Dermis microvascular lymphatic vessel endothelial cell (primary cell): ENCODE measurements at regions not wholly inside any gene's neighbourhood (a gene's known extent, or its start where the extent isn't known, plus 50 kb on each side); places are given as distances from the start of the nearest gene placed in this dataset.
A peak's percentile ranks its signal among the peaks of the same experiment; 100 is the strongest.
"Not testable (repeated sequence)": the region's sequence is repeated elsewhere in the genome, so short reads cannot be mapped to it uniquely, and the experiment has no call there.

Experiments
- DNase-seq, 2 donors: peaks; one replicate each; pipeline versions ENCODE4 v3.0.0 to v3.0.0-alpha.2; 2010; ENCODE audit warnings: low read depth in 2 of 2

DNA sequence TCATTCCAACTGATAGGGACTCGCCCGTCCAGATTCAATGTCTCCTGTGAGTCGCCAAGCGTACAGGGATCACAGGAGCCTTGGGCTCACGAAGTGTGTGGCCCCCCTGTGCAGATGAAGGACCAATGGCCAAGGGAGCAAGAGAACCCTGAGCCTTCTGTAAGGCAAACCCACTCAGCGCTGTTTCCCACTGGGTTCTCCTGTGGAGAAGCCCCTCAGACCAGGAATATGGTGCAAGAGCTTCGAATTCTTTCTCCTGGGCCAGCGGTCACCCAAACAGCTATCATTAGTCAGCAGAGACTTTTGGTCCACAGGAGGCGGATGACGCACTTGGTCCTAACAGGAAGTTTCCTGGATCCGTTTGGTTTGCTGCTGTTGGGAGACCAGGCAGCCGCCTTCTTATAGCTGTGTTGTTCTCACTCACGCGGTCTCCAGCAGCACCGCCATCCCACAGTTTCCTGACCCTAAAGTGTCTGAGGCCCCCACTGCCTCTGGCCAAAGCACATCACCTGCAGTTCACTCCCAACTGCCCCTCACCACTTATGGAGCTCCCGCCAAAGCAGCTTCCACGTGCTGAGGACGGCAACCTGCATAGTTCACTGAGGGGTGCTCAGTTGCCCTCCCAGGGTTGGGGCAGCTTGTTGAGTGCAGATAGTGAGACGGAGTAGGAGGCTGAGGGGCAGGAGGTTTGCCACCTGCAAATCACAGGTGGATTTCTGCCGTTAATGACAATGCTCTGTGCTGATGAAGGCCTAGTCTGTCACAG, 268.6 kb downstream of the ERMARD start:
- DNase-seq = peak; percentile 12 to 71

DNA sequence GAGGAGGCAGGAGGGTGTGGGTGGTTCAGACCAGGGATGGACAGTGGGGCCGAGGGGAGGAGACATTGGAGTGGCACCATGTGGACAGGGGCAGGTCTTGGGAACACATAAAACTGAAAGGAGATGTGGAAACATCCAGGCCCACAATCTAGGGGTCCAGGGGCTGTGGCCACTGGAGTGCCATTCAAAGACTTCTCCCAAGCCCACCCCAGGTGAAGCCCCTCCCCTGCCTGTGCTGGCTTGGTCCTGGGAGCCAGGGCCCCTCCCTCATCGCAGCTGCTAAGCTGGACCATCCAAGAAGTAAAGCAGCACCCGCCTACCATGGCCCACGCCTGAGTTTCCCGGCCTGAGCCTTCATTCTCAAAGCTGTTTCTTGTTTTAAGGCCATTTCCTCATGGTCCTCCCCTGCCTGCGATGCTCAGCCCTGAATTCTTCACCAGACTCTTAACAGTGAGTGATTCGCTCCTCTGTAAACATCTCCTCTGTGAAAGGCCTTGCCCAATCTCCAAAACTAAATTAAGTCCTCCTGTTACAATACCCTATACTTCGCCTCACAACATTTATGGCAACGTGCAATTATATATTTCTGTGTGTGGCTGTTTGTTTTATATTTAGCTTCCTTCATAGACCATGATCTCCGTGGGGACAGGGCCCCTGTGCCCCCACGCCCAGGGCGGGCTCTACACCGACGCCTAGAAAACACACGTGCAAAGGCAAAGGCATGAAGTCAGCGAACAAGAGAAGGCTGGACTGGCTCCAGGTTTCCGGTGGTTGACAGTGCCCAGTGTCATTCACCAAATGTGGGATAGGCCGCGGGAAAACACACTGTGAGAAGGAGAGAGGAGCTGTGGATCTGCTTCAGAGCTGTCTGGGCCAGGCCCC, 267.8 kb downstream of the ERMARD start:
- DNase-seq = peak in 1 of 2 donors; percentile 34

DNA sequence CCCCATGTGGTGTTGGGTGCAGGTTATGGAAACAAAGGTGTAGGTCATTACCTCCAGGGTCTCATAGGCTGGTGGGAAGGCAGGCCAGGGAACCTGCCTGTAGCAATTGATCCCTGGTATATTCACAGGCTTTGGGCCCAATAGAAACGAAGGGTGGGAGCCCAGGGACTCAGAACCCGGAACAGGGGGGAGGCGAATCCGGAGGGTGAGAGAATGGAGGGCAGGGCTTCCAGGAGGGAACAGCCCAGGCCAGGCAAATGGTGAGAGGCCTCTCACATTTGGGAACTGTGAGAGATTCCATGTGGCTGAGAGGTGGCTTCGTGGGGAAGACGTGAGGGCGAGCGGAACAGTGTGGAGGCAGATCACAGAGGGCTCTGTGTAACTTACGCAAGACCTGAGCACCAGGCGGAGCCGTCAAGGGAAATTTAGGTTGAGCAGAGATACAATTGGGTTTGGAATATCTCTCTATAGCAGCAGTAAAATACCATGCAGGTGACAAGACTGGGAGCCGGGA, 267.1 kb downstream of the ERMARD start:
- DNase-seq = no peak

DNA sequence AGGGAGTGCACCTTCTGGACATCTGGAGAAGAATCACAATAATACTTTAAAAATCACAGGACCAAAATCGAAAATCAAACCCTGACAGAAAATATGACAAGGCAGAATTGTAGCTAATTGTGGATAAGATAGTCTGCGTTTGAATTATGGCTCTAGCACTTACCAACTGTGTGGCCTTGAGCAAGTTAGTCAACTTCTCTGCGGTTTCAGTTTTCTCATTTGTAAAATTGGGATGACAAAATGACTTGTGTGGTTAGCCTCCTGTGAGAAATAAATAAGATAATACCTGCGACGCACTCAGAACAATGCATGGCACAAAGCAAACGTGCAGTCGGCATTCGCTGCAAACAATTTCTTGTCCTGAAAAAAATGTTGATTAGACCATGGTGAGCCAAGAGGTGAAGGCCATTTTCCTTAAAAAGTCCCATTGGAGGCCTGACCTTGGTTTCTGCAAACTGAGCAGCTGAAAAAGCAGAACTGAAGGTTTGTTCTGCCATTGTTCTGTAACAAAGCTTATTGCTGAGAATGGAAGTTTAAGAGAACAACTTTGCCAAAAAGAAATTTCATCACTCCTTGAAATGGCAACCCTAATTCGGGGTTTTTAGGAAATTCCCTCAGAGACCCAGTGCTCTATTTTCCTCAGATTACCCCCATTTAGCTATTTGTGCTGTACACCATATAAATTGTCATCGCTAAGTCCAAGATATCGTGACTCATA, 266.3 kb downstream of the ERMARD start:
- DNase-seq = no peak

DNA sequence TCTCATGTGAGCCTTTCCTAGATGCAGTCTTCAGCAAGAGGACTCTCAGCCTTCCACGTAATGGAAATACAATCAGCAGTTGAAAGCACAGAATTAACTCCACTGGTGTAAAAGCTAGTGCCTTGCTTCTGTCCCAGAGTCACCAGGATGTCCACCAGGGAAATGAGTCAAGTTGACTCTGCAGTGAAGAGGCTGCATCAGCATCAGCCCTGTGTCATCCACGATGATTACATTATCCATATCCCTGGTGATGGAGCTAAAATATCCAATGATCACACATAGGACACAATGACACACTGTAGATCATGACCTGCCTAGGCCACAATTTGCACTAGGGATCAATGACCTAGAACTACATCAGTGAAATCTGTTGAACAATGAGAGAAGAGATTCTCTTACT, 262.4 kb downstream of the ERMARD start:
- DNase-seq = no peak

DNA sequence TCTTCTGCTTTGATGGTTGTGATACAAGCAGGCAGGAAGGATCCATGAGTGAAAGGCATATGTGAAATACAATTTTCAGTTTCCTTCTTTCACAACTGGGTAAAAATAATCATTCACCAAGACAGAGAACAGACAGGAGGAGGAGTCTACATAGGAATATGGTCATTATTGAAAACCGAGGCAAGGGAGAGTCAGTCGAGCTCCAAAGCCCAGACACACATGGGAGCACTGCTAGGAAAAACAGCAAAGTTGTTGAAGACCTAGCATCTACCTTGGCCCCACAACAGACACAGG, 260.6 kb downstream of the ERMARD start:
- no peak for DNase-seq

DNA sequence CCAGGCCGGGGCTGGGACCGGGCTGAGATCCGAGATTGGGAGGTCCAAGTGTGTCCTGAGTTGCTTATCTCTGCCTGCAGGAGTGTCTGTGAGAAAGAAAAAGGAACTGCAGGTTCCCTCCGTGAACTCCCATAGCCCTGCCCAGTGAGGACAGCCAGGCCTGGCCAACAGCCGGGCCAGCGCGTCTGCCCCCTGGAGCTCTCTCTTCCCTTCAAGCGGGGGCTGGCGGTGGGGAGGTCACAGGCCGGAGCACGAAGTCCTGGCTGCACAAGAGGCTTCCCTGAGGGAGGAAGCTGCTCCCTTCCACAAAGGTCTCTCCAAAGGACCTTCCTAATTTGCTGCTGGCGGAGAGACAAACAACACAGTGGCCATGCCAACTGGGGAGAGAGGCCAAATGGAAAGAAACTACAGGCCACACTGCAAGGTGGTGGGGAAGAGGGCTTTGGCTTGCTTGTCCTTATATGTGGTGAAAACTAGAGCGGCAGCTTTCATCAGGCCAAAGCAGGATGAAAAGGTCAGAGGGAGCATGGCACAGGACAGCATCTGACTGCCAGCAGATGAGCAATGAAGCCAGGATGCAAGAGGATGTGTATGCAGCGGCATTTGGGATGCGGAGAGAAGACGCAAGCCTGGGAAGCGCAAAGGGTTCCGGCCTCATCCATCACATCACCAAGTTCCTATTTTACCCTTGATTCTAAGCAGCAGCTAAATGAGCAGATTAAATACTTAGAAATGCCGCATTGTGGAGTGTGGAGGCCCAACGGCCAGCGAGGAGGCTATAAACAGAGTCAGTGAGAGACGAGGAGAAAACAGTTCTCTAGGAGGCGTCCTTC, 260.0 kb downstream of the ERMARD start:
- DNase-seq = peak; percentile 25 to 84

DNA sequence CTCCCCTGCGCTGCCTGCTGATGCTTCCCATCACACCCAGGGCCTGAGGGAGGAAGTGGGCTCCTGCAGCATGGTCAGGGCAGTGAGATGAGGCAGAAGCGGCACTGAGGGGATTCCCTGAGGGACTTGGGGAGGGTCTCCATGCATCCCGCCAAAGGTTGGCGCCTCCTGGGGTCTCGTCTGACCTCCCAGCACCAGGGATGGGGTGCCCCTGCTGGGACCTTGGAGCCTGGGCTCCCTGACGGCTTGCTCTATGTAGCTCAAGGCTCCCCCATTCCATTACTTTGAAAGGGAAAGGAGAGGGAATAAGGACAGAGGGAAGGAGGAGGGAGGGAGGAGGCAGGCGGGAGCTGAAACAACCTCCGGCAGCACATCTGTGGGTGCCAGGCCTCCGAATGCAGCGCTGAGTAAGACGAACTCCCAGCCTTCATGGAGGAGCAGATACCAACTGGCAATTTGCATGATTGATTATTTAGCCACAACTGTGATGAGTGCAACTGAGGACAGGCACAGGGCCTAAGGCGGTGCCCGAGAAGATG, 259.3 kb downstream of the ERMARD start:
- no peak for DNase-seq

DNA sequence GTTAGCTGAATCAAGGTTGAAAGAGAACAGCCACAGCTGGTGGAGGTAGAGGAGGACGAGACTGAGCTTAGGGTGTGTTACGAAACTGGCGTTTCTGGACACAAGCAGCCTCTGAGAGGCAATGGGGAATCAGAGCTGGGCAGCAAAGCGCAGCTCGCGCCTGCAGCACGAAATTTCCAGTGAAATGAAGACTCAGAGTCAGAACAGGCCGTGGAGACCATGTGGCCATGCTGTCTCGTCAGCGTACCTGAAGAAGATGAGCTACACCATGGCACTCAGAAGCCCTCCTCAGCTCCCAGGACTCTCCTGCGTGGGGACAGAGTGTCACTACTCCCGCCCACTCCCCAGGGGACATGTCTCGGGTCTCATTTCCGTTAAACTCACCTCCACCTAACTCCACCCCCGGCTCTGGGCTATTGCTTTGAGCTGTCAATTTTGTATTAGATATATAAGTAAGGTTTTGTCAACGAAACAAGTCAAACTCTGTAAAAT, 256.9 kb downstream of the ERMARD start:
- DNase-seq = no peak

DNA sequence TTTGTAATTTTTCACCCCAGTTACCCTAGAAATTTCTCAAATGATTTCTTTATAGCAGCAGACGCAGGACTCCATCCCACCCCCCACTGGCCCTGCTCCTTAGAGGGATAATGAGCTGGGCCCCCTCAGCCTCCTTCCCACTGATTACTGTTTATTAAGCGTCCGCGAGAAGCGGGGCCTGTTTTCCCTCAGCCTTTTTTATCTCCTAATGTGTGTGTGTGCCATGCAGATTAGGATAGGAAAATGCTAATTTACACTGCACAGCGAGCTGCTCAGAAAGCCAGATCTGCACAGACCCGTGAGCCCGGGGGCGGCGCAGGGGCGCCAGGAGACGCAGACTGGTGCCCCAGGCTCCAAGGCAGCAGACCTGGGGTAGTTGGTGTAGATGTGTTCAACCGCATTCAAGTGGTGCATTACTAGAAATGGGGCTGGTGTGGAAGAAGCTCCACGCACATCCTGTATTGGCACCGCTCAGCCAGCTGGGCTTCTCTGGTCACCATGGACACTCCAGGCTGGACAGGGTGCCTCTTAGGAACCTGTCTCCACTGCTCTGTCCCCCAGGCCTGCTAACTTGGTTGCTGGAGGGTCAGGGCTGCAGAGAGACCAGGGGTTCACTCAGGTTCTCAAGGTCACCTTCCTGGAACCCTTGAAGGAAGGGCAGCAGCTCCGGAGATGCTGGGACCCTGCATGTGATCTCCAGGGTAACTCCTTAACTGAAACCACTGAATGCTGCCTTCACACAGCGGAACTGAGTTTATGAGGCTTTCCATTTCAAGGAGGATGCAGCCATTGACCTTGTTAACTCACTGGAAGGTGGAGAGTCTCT, 256.3 kb downstream of the ERMARD start:
- no peak for DNase-seq

DNA sequence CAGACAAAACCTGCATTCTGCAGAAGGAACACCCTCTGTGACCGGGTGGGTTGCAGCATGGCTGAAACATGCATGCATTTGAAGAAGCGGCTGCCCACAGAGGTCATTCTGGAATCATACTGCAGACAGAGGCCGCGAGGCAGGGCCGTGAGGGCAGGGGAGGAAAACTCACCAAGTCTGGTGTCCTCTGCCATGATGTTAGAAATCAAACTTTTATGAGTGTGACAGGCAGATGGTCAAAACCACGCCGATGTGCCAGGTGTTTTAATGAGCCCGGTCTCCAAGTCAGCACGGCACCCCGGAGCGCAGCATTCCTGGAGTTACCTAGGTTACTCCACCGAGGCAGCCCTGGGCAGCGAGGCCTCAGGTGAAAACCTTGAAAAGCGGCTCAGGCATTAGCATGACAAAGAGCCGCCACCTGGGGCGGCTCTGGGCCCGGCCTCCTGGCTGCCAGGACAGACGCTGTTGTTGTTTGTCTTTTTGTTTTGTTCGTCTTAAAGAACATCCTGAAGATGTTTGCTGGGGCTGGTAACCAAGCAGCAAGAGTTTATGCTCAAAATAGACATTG, 255.6 kb downstream of the ERMARD start:
- no peak for DNase-seq

DNA sequence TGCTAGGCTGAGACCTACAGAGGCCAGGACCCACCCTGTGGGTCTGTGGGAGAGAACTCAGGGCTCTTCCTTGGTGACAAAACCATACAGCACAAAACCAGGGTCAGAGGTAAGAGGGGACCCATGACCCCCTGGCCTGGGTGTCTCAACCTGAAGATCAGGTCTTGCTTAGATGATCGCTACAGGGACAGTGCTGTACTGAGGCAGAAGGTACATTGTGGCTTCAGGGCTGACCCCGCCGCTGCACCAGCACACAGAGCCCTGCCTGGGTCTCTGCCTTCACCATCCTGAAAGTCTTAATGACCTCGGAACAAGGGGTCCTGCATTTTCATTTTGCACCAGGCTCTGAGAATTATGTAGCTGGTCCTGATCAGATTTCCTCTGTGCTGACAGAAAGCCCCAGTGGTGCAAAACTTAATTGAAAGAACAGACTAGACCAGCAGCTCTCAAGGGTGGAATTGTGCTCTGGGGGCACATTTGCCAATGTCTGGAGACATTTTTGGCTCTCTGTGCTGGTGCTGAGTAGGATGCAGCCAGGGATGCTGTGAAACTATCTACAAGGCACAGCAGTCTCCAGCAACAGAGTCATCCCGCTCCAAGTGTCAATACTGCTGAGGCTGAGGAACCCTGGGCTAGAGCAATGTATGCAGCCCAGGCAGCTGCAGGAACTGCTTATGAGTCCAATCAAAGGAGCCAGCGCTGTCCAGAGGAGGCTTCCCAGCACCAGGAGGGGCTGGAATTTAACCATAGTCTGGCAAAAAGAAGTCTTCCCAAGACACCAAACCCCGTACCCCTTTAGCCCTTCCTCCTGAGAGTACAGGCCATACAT, 254.9 kb downstream of the ERMARD start:
- no peak for DNase-seq

DNA sequence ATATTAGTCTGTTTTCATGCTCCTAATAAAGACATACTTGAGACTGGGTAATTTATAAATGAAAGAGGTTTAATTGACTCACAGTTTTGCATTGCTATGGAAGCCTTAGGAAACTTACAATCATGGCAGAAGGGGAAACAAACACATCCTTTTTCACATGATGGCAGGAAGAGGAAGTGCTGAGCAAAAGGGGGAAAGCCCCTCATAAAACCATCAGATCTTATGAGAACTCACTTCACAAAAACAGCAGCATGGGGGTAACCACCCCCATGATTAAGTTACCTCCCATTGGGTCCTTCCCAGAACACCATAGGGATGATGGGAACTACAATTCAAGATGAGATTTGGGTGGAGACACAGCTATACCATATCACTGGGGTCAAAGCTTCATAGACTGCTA, 254.2 kb downstream of the ERMARD start:
- no peak for DNase-seq

DNA sequence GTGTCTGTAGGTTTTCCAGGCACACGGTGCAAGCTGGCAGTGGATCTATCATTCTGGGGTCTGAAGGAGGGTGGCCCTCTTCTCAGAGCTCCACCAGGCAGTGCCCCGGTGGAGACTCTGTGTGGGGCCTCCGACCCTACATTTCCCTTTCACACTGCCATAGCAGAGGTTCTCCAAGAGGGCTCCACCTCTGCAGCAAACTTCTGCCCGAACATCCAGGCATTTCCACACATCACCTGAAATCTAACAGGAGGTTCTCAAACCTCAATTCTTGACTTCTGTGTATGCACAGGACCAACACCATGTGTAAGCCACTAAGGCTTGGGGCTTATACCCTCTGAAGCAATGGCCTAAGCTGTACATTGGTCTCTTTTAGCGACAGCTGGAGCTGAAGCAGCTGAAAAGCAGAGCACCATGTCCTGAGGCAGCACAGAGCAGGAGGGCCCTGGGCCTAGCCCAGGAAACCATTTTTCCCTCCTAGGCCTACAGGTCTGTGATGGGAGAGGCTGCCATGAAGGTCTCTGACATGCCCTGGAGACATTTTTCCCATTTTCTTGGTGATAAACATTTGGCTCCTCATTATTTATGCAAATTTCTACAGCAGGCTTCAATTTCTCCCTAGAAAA, 253.3 kb downstream of the ERMARD start:
- DNase-seq = no peak

DNA sequence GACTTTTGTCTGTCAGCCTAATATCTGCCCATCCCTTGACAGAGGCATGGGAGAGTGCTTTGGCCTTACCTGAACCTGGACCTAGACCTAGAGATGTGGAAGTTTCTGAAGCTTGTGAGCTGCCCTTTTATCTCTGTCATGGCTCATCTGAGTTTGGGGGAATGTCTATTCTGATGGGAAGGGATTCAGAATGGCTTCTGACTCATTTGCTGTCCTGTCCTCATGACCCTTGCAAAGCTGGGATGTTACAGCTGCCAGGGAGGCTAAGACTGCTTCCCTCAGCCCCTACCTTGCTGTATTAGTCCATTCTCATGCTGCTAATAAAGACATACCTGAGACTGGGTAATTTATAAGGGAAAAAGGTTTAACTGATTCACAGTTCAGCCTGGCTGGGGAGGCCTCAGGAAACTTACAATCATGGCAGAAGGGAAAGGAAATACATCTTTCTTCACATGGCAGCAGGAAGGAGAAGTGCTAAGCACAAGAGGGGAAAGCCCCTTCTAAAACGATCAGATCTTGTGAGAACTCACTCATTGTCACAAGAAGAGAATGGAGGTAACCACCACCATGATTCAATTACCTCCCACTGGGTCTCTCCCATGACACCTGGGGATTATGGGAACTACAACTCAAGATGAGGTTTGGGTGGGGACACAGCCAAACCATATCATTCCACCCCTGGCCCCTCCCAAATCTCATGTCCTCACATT, 252.2 kb downstream of the ERMARD start:
- no peak for DNase-seq

DNA sequence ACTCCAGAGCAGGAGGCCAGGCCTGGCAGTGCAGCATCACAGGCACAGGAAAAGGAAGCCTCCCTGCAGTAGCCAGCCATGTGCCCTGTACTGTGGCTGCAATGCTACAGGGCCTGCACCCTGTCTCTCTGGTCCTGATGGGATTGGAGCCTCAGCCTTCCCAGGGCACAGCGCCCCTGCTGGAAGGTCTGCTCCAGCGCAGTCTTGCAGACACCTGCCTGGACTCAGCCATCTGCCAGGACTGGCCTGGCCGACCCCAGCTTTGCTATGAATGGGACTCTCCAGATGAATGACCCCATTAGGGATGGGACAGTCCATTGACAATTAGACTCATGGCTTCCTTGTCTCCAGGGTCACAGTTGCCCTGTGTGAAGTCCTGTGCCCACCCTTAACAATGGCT, 251.6 kb downstream of the ERMARD start:
- no peak for DNase-seq

DNA sequence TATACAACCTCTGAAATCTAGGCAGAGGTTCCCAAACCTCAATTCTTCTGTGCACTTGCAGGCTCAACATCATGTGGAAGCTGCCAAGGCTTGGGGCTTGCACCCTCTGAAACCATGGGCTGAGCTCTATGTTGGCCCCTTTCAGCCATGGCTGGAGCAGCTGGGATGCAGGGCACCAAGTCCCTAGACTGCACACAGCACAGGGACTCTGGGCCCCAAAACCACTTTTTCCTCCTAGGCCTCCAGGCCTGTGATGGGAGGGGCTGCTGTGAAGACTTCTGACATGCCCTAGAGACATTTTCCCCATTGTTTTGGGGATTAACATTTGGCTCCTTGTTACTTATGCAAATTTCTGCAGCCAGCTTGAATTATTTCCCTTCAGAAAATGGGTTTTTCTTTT, 250.4 kb downstream of the ERMARD start:
- not testable (repeated sequence) for DNase-seq
